Colonic mucosa (tissue), 4 donors: ENCODE measurements at regions not wholly inside any gene's neighbourhood (a gene's known extent, or its start where the extent isn't known, plus 50 kb on each side); places are given as distances from the start of the nearest gene placed in this dataset.
"Not testable (repeated sequence)": the region's sequence is repeated elsewhere in the genome, so short reads cannot be mapped to it uniquely, and the experiment has no call there.

Experiments
- DNase-seq: peaks from one replicate; pipeline ENCODE4 v3.0.0-alpha.2; 2020
- H3K27ac ChIP-seq: fragments of 200-600 bp; one replicate; pipeline ENCODE4 v1.8.0; 2021
- H3K27me3 ChIP-seq: fragments of 200-600 bp; one replicate; pipeline ENCODE4 v1.8.0; 2021
- H3K36me3 ChIP-seq: fragments of 200-600 bp; one replicate; pipeline ENCODE4 v1.8.0; 2021
- H3K4me1 ChIP-seq: fragments of 200-600 bp; one replicate; pipeline ENCODE4 v1.8.0; 2021; ENCODE audit warnings: mild to moderate bottlenecking
- H3K4me3 ChIP-seq: fragments of 200-600 bp; one replicate; pipeline ENCODE4 v1.8.0; 2021
- H3K9ac ChIP-seq, 2 donors: one replicate each; pipeline ENCODE4 v1.7.0; 2013; ENCODE audit warnings: control low read depth in 2 of 2, low read depth in 2 of 2, low read length in 2 of 2
- H3K9me3 ChIP-seq: fragments of 200-600 bp; one replicate; pipeline ENCODE4 v1.8.0; 2021
- intact Hi-C: fragments of 100-400 bp; cut with DNase I; formaldehyde crosslinking; loops from one replicate; pipeline ENCODE4 v1.14.1; 2022
- TF ChIP-seq, protein P1 (sequence below): fragments of 200-600 bp; IDR thresholded peaks from one replicate; pipeline ENCODE4 v1.8.0; 2022; ENCODE audit warnings: antibody characterized with exemption, mild to moderate bottlenecking
- donor health status: healthy.
- donor health status: DM: no; HTN: no; CAD: no.
- donor health status: DM: no; HTN: no; CAD: no.

DNA sequence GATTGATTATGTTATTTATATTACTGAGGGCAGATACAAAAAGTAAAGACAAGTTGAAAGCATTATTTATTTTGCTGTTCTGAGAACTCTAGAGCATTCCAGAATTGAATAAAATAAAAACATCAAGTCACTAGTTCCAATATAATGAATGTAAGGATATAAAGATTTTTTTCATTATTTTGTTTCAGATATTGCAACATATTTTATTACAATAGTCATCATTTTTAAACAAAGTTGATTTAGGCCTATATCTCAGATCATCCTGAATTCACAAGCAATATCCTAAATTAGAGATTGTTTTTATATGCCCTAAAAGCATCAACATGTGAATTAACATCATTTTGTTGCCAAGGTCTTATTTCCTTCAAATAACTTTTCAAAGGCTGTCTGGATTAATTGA is 535.6 kb upstream of the KCND2 start:
- no peak for DNase-seq
- TF ChIP-seq, protein P1, sequence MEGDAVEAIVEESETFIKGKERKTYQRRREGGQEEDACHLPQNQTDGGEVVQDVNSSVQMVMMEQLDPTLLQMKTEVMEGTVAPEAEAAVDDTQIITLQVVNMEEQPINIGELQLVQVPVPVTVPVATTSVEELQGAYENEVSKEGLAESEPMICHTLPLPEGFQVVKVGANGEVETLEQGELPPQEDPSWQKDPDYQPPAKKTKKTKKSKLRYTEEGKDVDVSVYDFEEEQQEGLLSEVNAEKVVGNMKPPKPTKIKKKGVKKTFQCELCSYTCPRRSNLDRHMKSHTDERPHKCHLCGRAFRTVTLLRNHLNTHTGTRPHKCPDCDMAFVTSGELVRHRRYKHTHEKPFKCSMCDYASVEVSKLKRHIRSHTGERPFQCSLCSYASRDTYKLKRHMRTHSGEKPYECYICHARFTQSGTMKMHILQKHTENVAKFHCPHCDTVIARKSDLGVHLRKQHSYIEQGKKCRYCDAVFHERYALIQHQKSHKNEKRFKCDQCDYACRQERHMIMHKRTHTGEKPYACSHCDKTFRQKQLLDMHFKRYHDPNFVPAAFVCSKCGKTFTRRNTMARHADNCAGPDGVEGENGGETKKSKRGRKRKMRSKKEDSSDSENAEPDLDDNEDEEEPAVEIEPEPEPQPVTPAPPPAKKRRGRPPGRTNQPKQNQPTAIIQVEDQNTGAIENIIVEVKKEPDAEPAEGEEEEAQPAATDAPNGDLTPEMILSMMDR: no peak
- Histone ChIP-seq H3K27ac (no peak overlapping the region), H3K36me3 (no peaks in the 10 kb centered on the region), H3K9me3 (no peaks in the 10 kb centered on the region), H3K4me3 (no peak overlapping the region), H3K4me1 (no peaks in the 10 kb centered on the region), H3K27me3 (no peaks in the 10 kb centered on the region), H3K9ac (no peak overlapping the region)
- intact Hi-C loops: no loop called here

DNA sequence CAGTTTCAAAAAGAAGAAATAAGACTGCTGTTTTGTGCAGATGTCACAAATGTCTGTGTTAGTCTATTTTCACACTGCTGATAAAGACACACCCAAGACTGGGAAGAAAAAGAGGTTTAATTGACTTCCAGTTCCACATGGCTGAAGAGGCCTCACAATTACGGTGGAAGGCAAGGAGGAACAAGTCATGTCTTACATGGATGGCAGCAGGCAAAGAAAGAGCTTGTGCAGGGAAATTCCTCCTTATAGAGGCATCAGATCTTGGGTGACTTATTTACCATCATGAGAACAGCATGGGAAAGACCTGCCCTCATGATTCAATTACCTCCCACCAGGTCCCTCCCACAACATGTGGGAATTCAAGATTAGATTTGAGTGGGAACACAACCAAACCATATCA is 527.7 kb upstream of the KCND2 start:
- H3K9me3 ChIP-seq, DNase-seq, H3K27ac ChIP-seq, H3K36me3 ChIP-seq, H3K4me1 ChIP-seq, H3K27me3 ChIP-seq, H3K4me3 ChIP-seq, H3K9ac ChIP-seq, intact Hi-C loops: not testable (repeated sequence)

DNA sequence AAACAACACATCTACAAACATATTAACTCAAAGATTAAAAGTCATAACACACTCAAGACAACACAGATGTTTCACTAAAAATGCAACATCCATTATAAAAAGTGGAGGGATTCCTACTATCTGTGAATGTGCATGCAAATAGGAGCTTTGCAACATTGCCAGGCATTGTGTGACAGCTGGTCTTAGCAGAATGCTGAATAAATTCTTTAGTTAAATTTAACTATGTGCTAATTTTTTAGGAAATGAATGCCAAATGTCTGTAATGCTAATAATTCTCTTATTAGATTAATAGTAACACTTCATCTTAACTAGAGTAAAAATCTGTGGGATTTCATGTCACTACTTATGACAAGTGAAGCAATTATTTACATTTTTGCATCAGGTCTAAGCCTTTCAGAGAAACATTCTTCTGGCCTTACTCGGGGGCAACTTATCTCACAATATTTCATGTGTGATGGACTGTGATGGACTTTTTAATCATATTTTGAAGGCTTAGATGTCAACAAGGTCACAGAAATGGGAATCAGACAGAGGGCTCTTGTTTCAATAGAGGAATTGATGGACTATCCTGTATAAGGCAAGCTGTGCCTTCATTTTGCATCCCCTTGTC is 524.6 kb upstream of the KCND2 start:
- Histone ChIP-seq H3K27ac (no peak overlapping the region), H3K9me3 (no peaks in the 10 kb centered on the region), H3K9ac (no peak overlapping the region), H3K27me3 (no peaks in the 10 kb centered on the region), H3K4me3 (no peak overlapping the region), H3K4me1 (no peaks in the 10 kb centered on the region), H3K36me3 (no peaks in the 10 kb centered on the region)
- intact Hi-C loops: no loop called here
- no peak for DNase-seq
- TF ChIP-seq, protein P1: no peak

DNA sequence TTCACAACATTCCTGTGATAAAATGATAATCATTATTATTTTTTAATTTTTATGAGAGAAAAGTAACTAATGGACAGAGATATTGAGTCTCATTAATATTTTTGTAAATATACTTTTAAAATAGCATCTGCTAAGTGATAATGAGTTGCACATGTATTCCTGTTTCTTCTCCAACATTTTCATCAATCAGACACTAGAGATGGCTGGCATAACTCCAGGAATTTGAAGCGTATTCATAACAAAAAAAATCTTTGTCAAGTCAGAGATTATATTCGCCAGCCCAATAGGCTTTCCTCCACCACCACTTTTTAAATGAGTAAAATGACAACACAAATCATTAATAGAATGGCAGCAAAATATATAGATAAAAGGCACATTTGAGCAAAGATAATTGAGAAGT is 524.0 kb upstream of the KCND2 start:
- no peaks in the 10 kb centered on the region for H3K27me3 ChIP-seq
- no peak overlapping the region for H3K27ac ChIP-seq
- no peaks in the 10 kb centered on the region for H3K36me3 ChIP-seq
- no peak overlapping the region for H3K9ac ChIP-seq
- no peak overlapping the region for H3K4me3 ChIP-seq
- no peak for DNase-seq
- no peaks in the 10 kb centered on the region for H3K9me3 ChIP-seq
- TF ChIP-seq, protein P1: no peak
- intact Hi-C loops: no loop called here
- no peaks in the 10 kb centered on the region for H3K4me1 ChIP-seq

DNA sequence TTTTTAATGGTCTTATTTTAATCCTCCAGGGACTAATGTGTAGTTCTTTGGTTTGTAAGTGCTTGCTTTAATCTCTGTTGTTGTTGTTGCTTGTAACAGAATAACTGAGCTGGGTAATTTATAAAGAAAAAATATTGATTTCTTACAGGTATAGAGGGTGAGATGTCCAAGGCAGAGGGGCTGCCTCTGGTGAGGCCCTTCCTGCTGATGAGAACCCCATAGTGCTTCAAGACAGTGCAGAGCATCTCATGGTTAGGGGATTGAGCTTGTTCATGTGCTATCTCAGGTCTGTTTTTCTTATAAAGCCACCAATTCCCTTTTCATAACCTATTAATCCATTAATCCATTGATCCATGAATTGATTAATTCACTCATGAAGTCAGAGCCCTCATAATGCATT is 516.3 kb upstream of the KCND2 start:
- no peaks in the 10 kb centered on the region for H3K36me3 ChIP-seq
- intact Hi-C loops: no loop called here
- TF ChIP-seq, protein P1: no peak
- no peak overlapping the region for H3K27ac ChIP-seq
- no peaks in the 10 kb centered on the region for H3K4me1 ChIP-seq
- H3K9me3 ChIP-seq: no peaks in the 10 kb centered on the region
- H3K27me3 ChIP-seq: no peaks in the 10 kb centered on the region
- H3K4me3 ChIP-seq: no peak overlapping the region
- H3K9ac ChIP-seq: no peak overlapping the region
- no peak for DNase-seq

DNA sequence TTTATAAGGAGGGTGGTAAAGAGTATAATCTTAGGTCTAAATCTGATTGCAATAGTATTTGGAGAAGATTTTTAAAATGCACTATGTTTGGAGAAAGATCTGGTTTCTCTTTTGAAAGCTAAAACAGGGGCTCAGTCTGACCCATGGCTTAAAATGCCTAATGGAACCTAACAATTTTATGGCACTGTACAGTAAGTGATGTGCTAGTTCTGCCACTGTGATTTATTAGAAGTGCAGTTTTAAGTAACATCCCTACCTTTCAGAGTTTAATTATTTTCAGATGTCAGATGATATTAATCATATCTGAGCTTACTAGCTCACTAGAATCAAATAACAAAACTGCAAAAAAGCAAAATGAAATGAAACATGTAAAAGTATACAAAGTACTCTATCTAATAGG is 514.7 kb upstream of the KCND2 start:
- Histone ChIP-seq H3K27ac (no peak overlapping the region), H3K9me3 (no peaks in the 10 kb centered on the region), H3K9ac (no peak overlapping the region), H3K36me3 (no peaks in the 10 kb centered on the region), H3K4me3 (no peak overlapping the region), H3K4me1 (no peaks in the 10 kb centered on the region), H3K27me3 (no peaks in the 10 kb centered on the region)
- no peak for DNase-seq
- TF ChIP-seq, protein P1: no peak
- intact Hi-C loops: no loop called here
